Epithelial cell of prostate (primary cell): ENCODE measurements at regions not wholly inside any gene's neighbourhood (a gene's known extent, or its start where the extent isn't known, plus 50 kb on each side); places are given as distances from the start of the nearest gene placed in this dataset.

Source experiments
- DNase-seq: peaks from one replicate; pipeline ENCODE4 v3.0.0-alpha.2; 2011; ENCODE audit warnings: low read depth, low spot score
- H3K27ac ChIP-seq: fragments of 450-650 bp; 2 replicates; pipeline ENCODE4 v1.5.1; 2017; ENCODE audit warnings: mild to moderate bottlenecking

- H3K27ac ChIP-seq = no peak overlapping the region
- no peak for DNase-seq
Observed at GRCh38 chr1:117678246-117678977, 72.6 kb downstream of the TENT5C start.

DNA sequence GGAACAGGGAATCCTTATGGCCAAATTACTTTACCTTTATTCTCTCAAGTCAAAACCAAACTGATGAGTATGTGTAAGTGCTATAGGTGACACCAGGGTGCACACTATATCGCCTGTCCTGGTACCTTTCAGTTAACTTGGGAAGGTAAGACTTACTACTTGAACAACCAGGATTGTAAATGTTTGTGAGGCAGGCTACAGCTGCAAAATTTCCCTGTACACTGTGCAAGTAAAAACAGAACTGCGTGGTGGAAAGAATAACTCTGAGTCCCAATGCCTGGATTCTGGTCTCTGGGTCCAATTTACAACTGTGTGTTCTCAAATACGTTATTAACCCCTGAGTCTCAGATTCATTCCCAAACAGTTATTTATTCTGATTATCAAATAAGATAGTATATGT lies 73.5 kb downstream of the TENT5C start:
- H3K27ac ChIP-seq = no peak overlapping the region
- DNase-seq = no peak

DNA sequence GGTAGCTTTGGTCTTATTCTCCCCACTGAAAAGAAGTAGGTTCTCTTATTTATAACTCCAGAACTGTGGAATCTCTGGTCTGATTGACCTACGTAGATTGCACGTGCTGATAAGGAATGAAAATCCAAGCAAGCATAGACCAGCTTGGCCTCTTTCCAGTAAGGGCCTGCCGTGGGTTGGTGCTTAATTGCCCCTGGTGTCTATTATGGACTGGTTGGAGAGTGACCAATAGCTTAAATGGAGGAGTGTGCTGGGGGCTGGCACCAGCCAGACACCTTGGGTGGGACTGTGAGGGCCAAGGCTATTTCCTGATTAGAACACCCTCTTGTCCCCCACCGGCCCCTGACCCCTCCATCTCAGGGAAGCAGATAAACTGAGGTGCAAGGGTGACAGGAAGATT lies 74.0 kb downstream of the TENT5C start:
- DNase-seq = no peak
- no peak overlapping the region for H3K27ac ChIP-seq

DNA sequence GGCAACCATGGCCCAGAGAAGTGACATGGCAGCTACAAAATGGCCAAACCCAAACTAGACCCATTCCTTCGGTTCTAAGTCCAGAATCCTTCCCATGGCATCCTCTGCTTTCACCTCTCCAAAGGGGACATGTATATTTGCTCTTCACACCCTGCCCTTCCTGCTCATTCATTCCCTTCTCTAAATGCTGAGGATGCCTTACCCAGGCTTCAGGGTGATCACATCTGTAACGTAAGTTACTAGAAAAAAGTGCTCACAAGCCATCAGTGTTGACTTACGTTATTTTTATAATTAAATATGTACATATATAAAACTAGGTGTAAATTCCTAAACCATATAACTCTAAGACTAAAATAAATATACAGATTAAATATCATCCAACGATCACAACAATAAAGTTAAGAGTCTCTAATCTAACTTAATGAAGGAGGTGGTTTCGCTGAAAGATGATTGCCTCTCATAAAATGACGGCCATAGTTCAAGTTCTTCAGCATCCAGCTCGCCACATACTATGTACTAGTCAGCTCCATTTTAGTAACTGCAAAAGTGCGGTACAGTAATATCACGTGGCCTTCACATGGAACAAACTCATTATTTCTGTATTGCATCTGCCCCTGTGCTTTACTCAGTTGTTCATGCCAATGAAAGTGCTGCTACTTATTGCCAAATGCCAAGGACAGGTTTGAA lies 74.6 kb downstream of the TENT5C start:
- DNase-seq = no peak
- H3K27ac ChIP-seq = no peak overlapping the region

DNA sequence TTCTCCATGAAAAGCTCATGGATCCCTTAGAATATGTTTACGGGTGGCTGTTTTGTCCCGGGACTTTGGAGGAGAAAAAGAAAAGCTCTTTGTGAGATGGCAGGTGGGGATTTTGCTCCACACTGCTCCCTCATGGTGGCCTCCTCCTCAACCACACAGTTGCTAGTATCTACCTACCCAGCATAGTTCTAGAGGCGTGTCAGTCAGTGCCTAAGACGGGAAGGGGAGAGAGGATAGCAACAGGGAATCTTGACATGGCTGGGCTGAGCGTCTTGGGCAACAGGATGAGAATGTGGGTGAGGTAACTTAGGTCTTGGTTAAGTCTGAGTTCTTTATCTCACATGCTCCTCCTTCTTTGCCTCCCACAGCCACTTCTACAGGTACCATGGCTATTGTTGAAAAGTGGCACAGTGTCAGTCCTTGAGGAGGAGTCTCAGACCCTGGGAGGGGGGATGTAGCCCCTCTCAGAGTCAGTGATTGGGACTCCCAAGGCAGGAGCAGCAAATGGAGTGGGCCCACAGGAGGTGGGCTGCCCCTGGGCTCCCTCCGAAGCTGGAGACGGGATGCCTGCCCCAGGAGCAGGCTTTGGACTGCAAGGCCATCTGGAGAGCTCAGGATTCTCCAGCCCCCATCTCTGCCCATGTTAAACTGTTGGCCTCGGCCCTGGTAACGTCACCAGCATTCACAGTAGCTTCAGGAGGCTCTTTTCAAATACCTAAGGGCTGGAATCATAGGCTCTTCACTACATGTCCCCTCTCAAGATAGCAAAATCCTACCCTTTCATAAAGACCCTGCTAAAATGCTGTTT lies 75.4 kb downstream of the TENT5C start:
- DNase-seq = no peak
- no peak overlapping the region for H3K27ac ChIP-seq

DNA sequence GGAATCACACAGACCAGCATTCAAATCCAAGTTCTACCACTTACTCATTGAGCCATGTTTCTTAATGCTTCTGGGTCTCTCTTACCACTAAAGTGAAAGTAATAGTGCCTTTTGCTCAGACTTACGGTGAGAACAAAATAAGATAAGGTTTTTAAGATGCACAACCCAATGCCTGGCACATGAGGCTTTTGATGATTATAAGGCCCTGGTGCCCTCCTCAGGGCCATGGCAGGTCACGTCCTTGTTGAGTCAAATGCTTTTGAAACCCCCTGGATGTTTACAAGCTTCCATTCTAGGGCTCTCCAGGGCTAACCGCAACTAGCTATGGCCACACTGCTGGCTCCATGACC lies 76.0 kb downstream of the TENT5C start:
- no peak overlapping the region for H3K27ac ChIP-seq
- DNase-seq = no peak

- no peak overlapping the region for H3K27ac ChIP-seq
- DNase-seq = no peak
Observed at GRCh38 chr1:117682372-117682771, 76.5 kb downstream of the TENT5C start.

GRCh38 chr1:117683571-117684285 lies 77.9 kb downstream of the TENT5C start:
- DNase-seq = no peak
- H3K27ac ChIP-seq = no peak overlapping the region

- DNase-seq = no peak
Observed at GRCh38 chr1:117685936-117686806, 80.3 kb downstream of the TENT5C start.

DNA sequence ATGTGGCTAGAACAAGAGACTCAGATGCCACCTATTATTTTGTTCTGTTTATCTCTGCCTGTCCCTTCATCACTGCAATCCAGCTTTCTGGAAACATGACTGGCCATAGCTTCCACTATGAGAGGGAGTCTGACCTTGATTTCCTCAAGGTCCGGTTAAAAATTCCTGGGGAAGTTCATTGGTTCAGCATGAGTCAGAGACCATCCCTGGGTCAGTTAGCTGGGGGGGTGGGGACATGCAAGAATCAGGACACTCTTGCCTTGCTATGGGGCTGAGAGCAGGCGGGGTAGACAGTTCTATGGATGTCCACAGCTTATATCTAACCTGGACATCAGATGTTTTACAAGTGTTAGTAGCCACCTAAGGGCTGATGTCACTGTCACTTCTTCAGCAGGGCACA lies 81.1 kb downstream of the TENT5C start:
- H3K27ac ChIP-seq = no peak overlapping the region
- no peak for DNase-seq

More at GRCh38 chr1:117685936-117686806, 80.3 kb downstream of the TENT5C start:
- no peak overlapping the region for H3K27ac ChIP-seq

DNA sequence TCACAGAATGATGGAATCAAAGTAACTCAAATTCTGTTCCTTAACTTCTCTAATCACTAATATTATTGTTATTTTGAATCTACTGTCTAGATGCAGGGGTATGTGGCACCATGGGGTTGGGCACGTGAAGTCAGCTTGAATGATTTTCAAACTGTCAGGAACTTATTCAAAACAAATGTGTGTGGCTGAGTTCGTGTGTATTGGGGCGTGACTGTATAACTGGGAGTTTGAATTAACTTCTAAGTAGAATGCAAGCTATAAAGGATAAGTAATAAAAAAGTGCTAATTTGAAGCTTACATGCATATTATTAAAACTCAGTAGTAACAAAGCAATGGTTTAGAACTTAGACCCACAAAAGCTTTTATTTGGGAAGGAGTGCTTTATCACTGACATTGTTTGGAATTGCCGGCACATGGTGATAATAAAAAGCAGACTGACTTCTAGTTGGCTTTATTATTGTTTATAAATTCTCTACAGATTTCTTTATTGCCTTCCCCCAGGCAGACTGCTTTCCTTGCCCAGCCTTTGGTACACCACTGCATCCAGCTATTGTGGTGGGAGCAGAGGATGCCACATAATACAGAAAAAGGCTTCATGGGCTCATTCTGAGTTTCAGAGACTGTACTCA lies 84.3 kb downstream of the TENT5C start:
- H3K27ac ChIP-seq = no peak overlapping the region
- DNase-seq = no peak

DNA sequence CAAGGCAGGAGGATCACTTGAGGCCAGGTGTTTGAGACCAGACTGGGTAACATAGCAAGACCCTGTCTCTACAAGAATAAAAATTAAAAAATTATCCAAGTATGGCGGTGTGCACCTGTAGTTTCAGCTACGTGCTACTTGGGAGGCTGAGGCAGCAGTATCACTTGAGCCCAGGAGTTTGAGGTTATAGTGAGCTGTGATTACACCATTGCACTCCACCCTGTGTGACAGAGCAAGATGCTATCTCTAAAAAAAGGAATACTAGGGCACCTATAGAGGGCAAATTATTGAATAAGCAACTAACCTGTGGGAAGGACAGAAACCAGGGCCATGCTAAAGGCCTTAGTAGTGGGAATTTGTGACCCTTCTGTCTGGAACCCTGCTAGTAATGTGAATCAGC lies 86.1 kb downstream of the TENT5C start:
- no peak overlapping the region for H3K27ac ChIP-seq
- no peak for DNase-seq

DNA sequence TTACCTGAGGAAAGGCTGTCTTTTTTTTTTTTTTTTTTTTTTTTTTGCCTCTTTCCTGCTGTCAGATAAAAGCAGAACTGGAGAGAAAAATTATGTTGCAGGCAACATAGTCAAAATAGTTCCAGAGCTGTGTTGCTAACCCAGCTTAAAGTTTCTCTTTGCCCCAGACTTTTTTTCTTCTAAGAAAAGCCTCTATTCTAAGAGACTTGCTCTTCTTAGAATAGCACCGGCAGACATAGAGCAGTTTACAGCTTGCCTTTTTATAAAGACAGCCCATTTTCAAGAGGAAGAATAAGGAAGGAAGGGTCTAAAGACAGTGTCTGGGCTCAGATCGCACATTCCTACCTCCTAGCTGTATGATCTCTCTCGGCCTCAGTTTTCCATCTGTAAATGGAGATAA lies 88.7 kb downstream of the TENT5C start:
- no peak for DNase-seq
- H3K27ac ChIP-seq = no peak overlapping the region

- DNase-seq = no peak
- H3K27ac ChIP-seq = no peak overlapping the region
Observed at GRCh38 chr1:117695796-117696490, 90.1 kb downstream of the TENT5C start.

- no peak for DNase-seq
- no peak overlapping the region for H3K27ac ChIP-seq
Observed at GRCh38 chr1:117696561-117696960, 90.7 kb downstream of the TENT5C start.

- no peak for DNase-seq
- no peak overlapping the region for H3K27ac ChIP-seq
Observed at GRCh38 chr1:117697220-117697781, 91.5 kb downstream of the TENT5C start.

- DNase-seq = no peak
- H3K27ac ChIP-seq = no peak overlapping the region
Observed at GRCh38 chr1:117698398-117699160, 92.7 kb downstream of the TENT5C start.

DNA sequence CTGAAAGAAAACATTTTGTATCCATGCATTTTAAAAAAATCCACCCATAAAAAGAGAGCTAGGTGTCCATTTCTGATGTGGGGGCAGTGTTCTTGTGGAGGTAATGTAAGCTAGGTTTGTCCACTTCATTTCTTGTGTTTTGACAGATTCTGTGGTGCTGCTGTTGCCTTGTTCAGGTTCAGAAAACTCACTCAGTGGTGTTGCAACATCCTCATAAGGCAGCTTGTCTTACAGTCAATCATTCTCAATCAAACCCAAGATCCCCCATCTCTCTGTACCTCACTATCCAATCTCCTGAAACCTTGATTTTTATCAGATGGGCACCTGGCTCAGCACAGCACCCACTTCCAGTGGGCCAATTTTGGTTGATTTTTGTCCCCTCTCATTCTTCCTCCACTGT lies 94.1 kb downstream of the TENT5C start:
- no peak overlapping the region for H3K27ac ChIP-seq
- DNase-seq = no peak
